Gastrocnemius medialis (tissue), 4 donors: ENCODE measurements at regions not wholly inside any gene's neighbourhood (a gene's known extent, or its start where the extent isn't known, plus 50 kb on each side); places are given as distances from the start of the nearest gene placed in this dataset.

ENCODE experiments used
- ATAC-seq, 2 donors: fragments of 150-250 bp; one replicate each; pipeline ENCODE4 v1.9.1; 2016
- DNase-seq, 2 donors: peaks; one replicate each; pipeline ENCODE4 v3.0.0-alpha.2; 2019
- H3K27ac ChIP-seq, 4 donors: fragments of 200-600 bp; sonication (generic); 1 replicate in 1 of 4; 2 replicates in 3 of 4; pipeline ENCODE4 v1.5.1; 2016 to 2018; ENCODE audit warnings: mild to moderate bottlenecking in 2 of 4, moderate library complexity in 1 of 4
- H3K27me3 ChIP-seq, 3 donors: fragments of 200-600 bp; sonication (generic) in 2 of 3; 1 replicate in 1 of 3; 2 replicates in 2 of 3; pipeline versions ENCODE4 v1.5.1 to v1.6.0; 2016 to 2019; ENCODE audit warnings: mild to moderate bottlenecking in 1 of 3, moderate library complexity in 1 of 3
- H3K36me3 ChIP-seq, 2 donors: fragments of 200-600 bp; sonication (generic) in 1 of 2; one replicate each; pipeline ENCODE4 v1.5.1; 2017 to 2018
- H3K4me1 ChIP-seq, 2 donors: fragments of 200-600 bp; sonication (generic) in 1 of 2; one replicate each; pipeline ENCODE4 v1.5.1; 2016 to 2017; ENCODE audit warnings: mild to moderate bottlenecking in 2 of 2
- H3K4me3 ChIP-seq, 4 donors: fragments of 200-600 bp; sonication (generic) in 3 of 4; 1 replicate in 1 of 4; 2 replicates in 3 of 4; pipeline ENCODE4 v1.5.1; 2016 to 2019; ENCODE audit warnings: mild to moderate bottlenecking in 2 of 4
- H3K9me3 ChIP-seq, 3 donors: fragments of 200-600 bp; sonication (generic) in 2 of 3; 1 replicate in 1 of 3; 2 replicates in 2 of 3; pipeline ENCODE4 v1.5.1; 2016 to 2019
- CTCF ChIP-seq, 5 experiments: fragments of 450-650 bp in 3 of 5; fragments of 200-600 bp in 2 of 5; sonication (generic) in 2 of 5; IDR thresholded peaks in 4 of 5; conservative IDR thresholded peaks in 1 of 5; 1 replicate in 4 of 5; 2 replicates in 1 of 5; pipeline ENCODE4 v1.5.1; 2016 to 2019; ENCODE audit warnings: antibody characterized with exemption in 5 of 5, mild to moderate bottlenecking in 3 of 5, moderate library complexity in 3 of 5
- POLR2A ChIP-seq, 2 donors: fragments of 450-650 bp; IDR thresholded peaks; one replicate each; pipeline ENCODE4 v1.6.1; 2017; ENCODE audit warnings: antibody characterized with exemption in 2 of 2, mild to moderate bottlenecking in 2 of 2, moderate library complexity in 2 of 2
- in situ Hi-C, 4 donors: fragments of 200-750 bp; cut with MboI; loops; one replicate each; pipeline versions ENCODE4 v1.15.0 to v1.8.0; 2017; ENCODE audit warnings: low sequenced_read_pairs in 4 of 4
- intact Hi-C: fragments of 100-400 bp; cut with DNase I; formaldehyde crosslinking; loops from one replicate; pipeline ENCODE4 v1.15.1; 2023; ENCODE audit warnings: low total_unique reads

GRCh38 chr4:188841523-188841922 is 702.3 kb downstream of the TRIML1 start:
- Histone ChIP-seq H3K9me3 (no peaks in the 10 kb centered on the region), H3K27ac (no peak overlapping the region), H3K27me3 (no peaks in the 10 kb centered on the region), H3K4me3 (no peak overlapping the region), H3K4me1 (no peaks in the 10 kb centered on the region), H3K36me3 (no peaks in the 10 kb centered on the region)
- ATAC-seq = no peak
- in situ Hi-C loops = no loop called here
- TF ChIP-seq CTCF (IDR thresholded peaks at IDR 0.05 in 4 of 5, conservative IDR thresholded peaks at IDR 0.05 in 1 of 5) (no peak), POLR2A (IDR thresholded peaks at IDR 0.05) (no peak)
- intact Hi-C loops = no loop called here
- DNase-seq = no peak

- H3K27ac ChIP-seq = no peak overlapping the region
- intact Hi-C loops (no loop called here), in situ Hi-C loops (no loop called here)
- H3K9me3 ChIP-seq = no peaks in the 10 kb centered on the region
- TF ChIP-seq CTCF (IDR thresholded peaks at IDR 0.05 in 4 of 5, conservative IDR thresholded peaks at IDR 0.05 in 1 of 5) (no peak), POLR2A (IDR thresholded peaks at IDR 0.05) (no peak)
- H3K27me3 ChIP-seq = no peaks in the 10 kb centered on the region
- H3K4me1 ChIP-seq = no peaks in the 10 kb centered on the region
- DNase-seq = no peak
- no peak for ATAC-seq
- no peak overlapping the region for H3K4me3 ChIP-seq
- no peaks in the 10 kb centered on the region for H3K36me3 ChIP-seq
Measured at GRCh38 chr4:188854436-188854835, 715.2 kb downstream of the TRIML1 start.

GRCh38 chr4:188858696-188859095 is 719.5 kb downstream of the TRIML1 start:
- Histone ChIP-seq H3K4me1 (no peaks in the 10 kb centered on the region), H3K4me3 (no peak overlapping the region), H3K36me3 (no peaks in the 10 kb centered on the region), H3K27ac (no peak overlapping the region), H3K27me3 (no peaks in the 10 kb centered on the region), H3K9me3 (no peaks in the 10 kb centered on the region)
- DNase-seq (no peak), ATAC-seq (no peak)
- TF ChIP-seq POLR2A (IDR thresholded peaks at IDR 0.05) (no peak), CTCF (IDR thresholded peaks at IDR 0.05 in 4 of 5, conservative IDR thresholded peaks at IDR 0.05 in 1 of 5) (no peak)
- in situ Hi-C loops (no loop called here), intact Hi-C loops (no loop called here)

GRCh38 chr4:188864741-188865140 is 725.5 kb downstream of the TRIML1 start:
- H3K36me3 ChIP-seq = no peaks in the 10 kb centered on the region
- H3K4me1 ChIP-seq = no peaks in the 10 kb centered on the region
- no peaks in the 10 kb centered on the region for H3K9me3 ChIP-seq
- TF ChIP-seq POLR2A (IDR thresholded peaks at IDR 0.05) (no peak), CTCF (IDR thresholded peaks at IDR 0.05 in 4 of 5, conservative IDR thresholded peaks at IDR 0.05 in 1 of 5) (no peak)
- H3K27ac ChIP-seq = no peak overlapping the region
- in situ Hi-C loops = no loop called here
- DNase-seq (no peak), ATAC-seq (no peak)
- intact Hi-C loops = no loop called here
- H3K4me3 ChIP-seq = no peak overlapping the region
- no peaks in the 10 kb centered on the region for H3K27me3 ChIP-seq

GRCh38 chr4:188867796-188868195 is 728.6 kb downstream of the TRIML1 start:
- Histone ChIP-seq H3K4me3 (no peak overlapping the region), H3K36me3 (no peaks in the 10 kb centered on the region), H3K27me3 (no peaks in the 10 kb centered on the region), H3K9me3 (no peaks in the 10 kb centered on the region), H3K4me1 (no peaks in the 10 kb centered on the region), H3K27ac (no peak overlapping the region)
- no peak for TF ChIP-seq POLR2A (IDR thresholded peaks at IDR 0.05)
- TF ChIP-seq CTCF (IDR thresholded peaks at IDR 0.05 in 4 of 5, conservative IDR thresholded peaks at IDR 0.05 in 1 of 5) = no peak
- DNase-seq (no peak), ATAC-seq (no peak)
- intact Hi-C loops = no loop called here
- in situ Hi-C loops = no loop called here
